Mucosa of rectum (tissue), 2 donors: ENCODE measurements at regions not wholly inside any gene's neighbourhood (a gene's known extent, or its start where the extent isn't known, plus 50 kb on each side); places are given as distances from the start of the nearest gene placed in this dataset.

Experiments
- H3K27ac ChIP-seq, 2 donors: one replicate each; pipeline ENCODE4 v1.7.0; 2013; ENCODE audit warnings: inconsistent platforms in 2 of 2, low read depth in 2 of 2, low read length in 2 of 2
- H3K27me3 ChIP-seq, 2 donors: one replicate each; pipeline ENCODE4 v1.7.0; 2013; ENCODE audit warnings: low read length in 2 of 2; ENCODE audit not compliant: control insufficient read depth in 2 of 2, insufficient read depth in 2 of 2
- H3K36me3 ChIP-seq, 2 donors: one replicate each; pipeline ENCODE4 v1.7.0; 2013; ENCODE audit warnings: low read length in 2 of 2; ENCODE audit not compliant: control insufficient read depth in 2 of 2, insufficient read depth in 2 of 2
- H3K4me1 ChIP-seq, 2 donors: one replicate each; pipeline ENCODE4 v1.7.0; 2013; ENCODE audit warnings: low read length in 2 of 2, mild to moderate bottlenecking in 1 of 2; ENCODE audit not compliant: control insufficient read depth in 2 of 2, insufficient read depth in 2 of 2
- H3K4me3 ChIP-seq, 2 donors: one replicate each; pipeline ENCODE4 v1.7.0; 2013; ENCODE audit warnings: low read length in 2 of 2
- H3K9ac ChIP-seq, 2 donors: one replicate each; pipeline ENCODE4 v1.7.0; 2013; ENCODE audit warnings: low read length in 2 of 2, low read depth in 1 of 2, mild to moderate bottlenecking in 1 of 2
- H3K9me3 ChIP-seq, 2 donors: one replicate each; pipeline ENCODE4 v1.7.0; 2013; ENCODE audit warnings: low read length in 2 of 2; ENCODE audit not compliant: control insufficient read depth in 2 of 2
- donor health status: healthy.
- donor health status: Normal muscosa, but diverticular disease.

GRCh38 chr6:14625173-14625895 lies 507.8 kb downstream of the CD83 start:
- H3K27me3 ChIP-seq, result no peaks in the 10 kb centered on the region
- no peak overlapping the region for H3K4me3 ChIP-seq
- no peaks in the 10 kb centered on the region for H3K9me3 ChIP-seq
- H3K4me1 ChIP-seq, result peaks cover 10 to 22% of the 10 kb centered on the region in 2 donors
- H3K36me3 ChIP-seq, result no peaks in the 10 kb centered on the region
- H3K9ac ChIP-seq, result no peak overlapping the region
- H3K27ac ChIP-seq, result no peak overlapping the region

- Histone ChIP-seq H3K36me3 (no peaks in the 10 kb centered on the region), H3K27me3 (no peaks in the 10 kb centered on the region), H3K4me1 (peaks cover 7 to 20% of the 10 kb centered on the region in 2 donors), H3K27ac (no peak overlapping the region), H3K9ac (no peak overlapping the region), H3K4me3 (no peak overlapping the region), H3K9me3 (no peaks in the 10 kb centered on the region)
Observed at GRCh38 chr6:14626556-14626955, 509.0 kb downstream of the CD83 start.

- Histone ChIP-seq H3K4me3 (no peak overlapping the region), H3K9ac (no peak overlapping the region), H3K36me3 (no peaks in the 10 kb centered on the region), H3K27ac (no peak overlapping the region), H3K27me3 (no peaks in the 10 kb centered on the region), H3K4me1 (no peaks in the 10 kb centered on the region), H3K9me3 (no peaks in the 10 kb centered on the region)
Observed at GRCh38 chr6:14630016-14630415, 512.4 kb downstream of the CD83 start.

GRCh38 chr6:14633479-14633878 lies 515.9 kb downstream of the CD83 start:
- H3K27ac ChIP-seq, result no peak overlapping the region
- no peaks in the 10 kb centered on the region for H3K36me3 ChIP-seq
- H3K4me1 ChIP-seq, result no peaks in the 10 kb centered on the region
- H3K9ac ChIP-seq, result no peak overlapping the region
- no peaks in the 10 kb centered on the region for H3K27me3 ChIP-seq
- no peaks in the 10 kb centered on the region for H3K9me3 ChIP-seq
- no peak overlapping the region for H3K4me3 ChIP-seq

GRCh38 chr6:14634072-14634471 lies 516.5 kb downstream of the CD83 start:
- no peaks in the 10 kb centered on the region for H3K36me3 ChIP-seq
- no peaks in the 10 kb centered on the region for H3K27me3 ChIP-seq
- no peak overlapping the region for H3K9ac ChIP-seq
- H3K27ac ChIP-seq, result no peak overlapping the region
- no peaks in the 10 kb centered on the region for H3K9me3 ChIP-seq
- no peak overlapping the region for H3K4me3 ChIP-seq
- H3K4me1 ChIP-seq, result peaks cover 0 to 4% of the 10 kb centered on the region in 2 donors

- no peak overlapping the region for H3K9ac ChIP-seq
- H3K4me3 ChIP-seq, result no peak overlapping the region
- no peak overlapping the region for H3K27ac ChIP-seq
- H3K4me1 ChIP-seq, result peaks cover 0 to 6% of the 10 kb centered on the region in 2 donors
- H3K36me3 ChIP-seq, result no peaks in the 10 kb centered on the region
- no peaks in the 10 kb centered on the region for H3K9me3 ChIP-seq
- no peaks in the 10 kb centered on the region for H3K27me3 ChIP-seq
Observed at GRCh38 chr6:14635195-14635594, 517.6 kb downstream of the CD83 start.

- H3K27me3 ChIP-seq, result no peaks in the 10 kb centered on the region
- no peaks in the 10 kb centered on the region for H3K9me3 ChIP-seq
- peak overlapping the region in 1 of 2 donors; percentile 29 for H3K27ac ChIP-seq
- H3K4me1 ChIP-seq, result peaks cover 0 to 6% of the 10 kb centered on the region in 2 donors
- no peak overlapping the region for H3K9ac ChIP-seq
- H3K4me3 ChIP-seq, result no peak overlapping the region
- H3K36me3 ChIP-seq, result no peaks in the 10 kb centered on the region
Observed at GRCh38 chr6:14635934-14636591, 518.5 kb downstream of the CD83 start.

- Histone ChIP-seq H3K4me1 (peaks cover 0 to 6% of the 10 kb centered on the region in 2 donors), H3K27me3 (no peaks in the 10 kb centered on the region), H3K36me3 (no peaks in the 10 kb centered on the region), H3K27ac (no peak overlapping the region), H3K9ac (no peak overlapping the region), H3K4me3 (peak overlapping the region in 1 of 2 donors; percentile 52), H3K9me3 (no peaks in the 10 kb centered on the region)
Observed at GRCh38 chr6:14638435-14638905, 520.9 kb downstream of the CD83 start.

GRCh38 chr6:14638906-14639761 lies 521.6 kb downstream of the CD83 start:
- Histone ChIP-seq H3K36me3 (no peaks in the 10 kb centered on the region), H3K9ac (no peak overlapping the region), H3K4me1 (peaks cover 0 to 6% of the 10 kb centered on the region in 2 donors), H3K4me3 (peak overlapping the region in 1 of 2 donors; percentile 52), H3K27ac (peak overlapping the region in 1 of 2 donors; percentile 32), H3K27me3 (no peaks in the 10 kb centered on the region), H3K9me3 (no peaks in the 10 kb centered on the region)
